ENCODE measurements at regions not wholly inside any gene's neighbourhood (a gene's known extent, or its start where the extent isn't known, plus 50 kb on each side); places are given as distances from the start of the nearest gene placed in this dataset.

DNA sequence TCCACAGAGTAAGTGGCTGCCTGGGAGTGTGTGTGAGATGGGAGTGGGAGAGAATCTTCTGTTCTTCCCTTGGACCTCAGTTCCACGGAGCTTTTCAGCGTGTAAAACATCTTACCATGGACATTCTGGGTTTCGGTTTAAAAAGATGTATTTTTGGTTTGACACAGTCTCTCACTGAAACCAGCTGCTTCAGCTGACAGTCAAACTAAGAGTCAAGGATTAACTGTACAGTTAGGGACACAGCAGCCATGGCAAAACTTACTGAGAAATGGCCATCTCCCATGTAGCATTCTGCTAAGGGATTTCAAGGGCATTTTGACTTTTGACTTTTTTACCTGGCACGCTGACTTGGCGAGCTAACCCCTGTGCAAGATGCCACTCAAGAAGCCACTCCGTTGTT is 93.8 kb upstream of the IL12B start:
- no peak for DNase-seq

DNA sequence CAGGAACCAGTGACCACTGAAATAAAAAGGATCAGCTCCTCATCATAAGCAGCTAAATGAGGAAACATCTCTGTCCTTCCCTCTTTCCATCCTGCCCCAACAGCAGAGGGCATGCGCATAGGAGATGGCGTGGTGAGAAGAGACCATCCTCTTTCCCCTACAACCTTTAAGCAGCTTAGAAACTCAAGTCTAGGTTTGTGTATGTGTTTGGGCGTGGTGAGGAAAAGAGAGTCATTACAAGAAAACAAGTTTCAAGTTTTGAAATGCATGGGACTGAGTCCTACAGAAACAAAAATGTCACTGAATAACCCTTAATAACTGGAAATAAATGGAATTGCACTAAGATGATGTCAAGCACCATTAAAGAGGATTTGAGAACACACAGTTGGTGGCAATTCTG is 96.4 kb upstream of the IL12B start:
- no peak for DNase-seq

DNA sequence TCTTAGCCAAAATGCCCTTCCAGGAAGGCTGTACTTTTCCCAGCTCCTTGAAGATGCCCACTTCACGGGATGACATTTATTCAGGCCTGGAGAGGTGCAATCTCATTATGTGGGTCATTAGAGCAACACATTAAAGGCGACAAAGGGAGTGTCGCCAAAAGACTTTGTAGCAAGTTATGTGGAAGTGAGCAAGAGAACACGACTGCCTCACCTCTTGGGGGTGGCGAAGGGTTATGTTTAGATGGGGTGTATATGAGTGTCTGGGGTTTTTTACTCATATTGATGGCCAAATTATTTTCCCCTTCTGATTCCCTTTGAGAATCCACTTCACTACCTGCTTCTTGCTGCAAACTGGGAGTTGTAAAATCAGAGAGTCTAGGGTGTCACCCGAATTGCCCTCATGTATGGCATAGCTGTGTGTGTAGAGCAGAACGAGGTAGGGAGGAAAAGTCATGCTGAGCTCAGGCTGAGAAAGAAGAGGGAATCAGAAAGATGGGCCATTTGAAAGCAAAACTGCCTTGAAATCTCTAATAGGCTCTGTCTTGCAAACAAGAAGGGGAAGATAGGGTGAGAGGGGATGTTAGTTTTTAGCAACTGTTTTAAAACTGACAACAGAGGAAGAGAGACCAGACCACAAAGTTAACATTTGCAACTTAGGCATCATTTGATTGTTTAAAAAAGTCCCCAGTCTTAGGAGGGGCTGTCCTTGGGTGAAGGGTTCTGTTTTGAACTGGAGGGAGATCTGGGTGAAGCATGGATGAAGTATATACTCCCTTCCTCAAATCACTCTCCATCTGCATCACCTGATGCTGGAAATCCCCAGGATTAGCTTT is 97.1 kb upstream of the IL12B start:
- DNase-seq: no peak

DNA sequence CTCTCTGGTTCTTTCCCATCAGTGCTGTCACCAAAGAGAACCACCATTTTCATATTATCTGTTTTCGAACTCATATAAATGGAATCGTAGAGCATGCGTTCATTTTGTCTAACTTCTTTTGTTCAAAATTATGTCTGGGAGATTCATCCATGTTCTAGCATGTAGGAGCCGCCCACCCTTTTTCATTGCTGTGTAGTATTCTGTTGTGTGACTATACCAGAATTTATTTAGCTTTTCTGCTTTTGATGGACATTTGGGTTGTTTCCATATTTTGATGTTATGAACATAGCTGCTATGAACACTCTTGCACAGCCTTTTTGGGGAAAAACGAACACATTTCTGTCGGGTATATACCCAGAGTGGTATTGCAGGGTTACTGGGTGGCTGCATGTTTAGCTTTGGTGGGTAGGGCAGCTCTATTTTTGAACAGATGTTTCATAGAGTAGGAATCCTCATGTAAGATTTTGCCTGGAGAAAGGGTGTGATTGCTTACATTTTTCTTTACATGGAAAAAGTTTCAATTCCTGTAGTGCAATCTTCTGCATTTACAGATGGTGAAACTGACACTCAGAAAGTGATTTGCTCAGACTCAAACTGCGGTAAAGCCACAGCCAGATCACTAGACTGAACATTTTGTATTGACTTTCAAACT is 100.2 kb upstream of the IL12B start:
- DNase-seq: no peak

DNA sequence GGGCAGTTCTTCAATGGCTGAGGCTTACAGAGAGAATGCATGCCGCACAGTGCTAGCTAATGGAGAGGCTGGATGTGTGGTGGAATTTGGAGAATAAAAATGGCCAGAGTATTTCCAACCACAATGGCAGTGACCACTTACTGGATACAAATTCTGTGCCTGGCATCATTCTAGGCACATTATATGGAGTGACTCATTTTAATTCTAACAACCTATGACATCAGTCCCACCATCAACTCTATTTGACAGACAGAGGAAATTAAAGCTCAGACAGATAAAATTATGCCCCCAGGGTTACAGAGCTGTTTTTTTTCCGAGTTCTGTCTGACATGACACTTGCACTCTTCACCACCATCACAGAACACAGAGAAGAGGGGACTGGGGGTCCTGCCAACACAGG is 105.6 kb upstream of the IL12B start:
- DNase-seq: no peak

DNA sequence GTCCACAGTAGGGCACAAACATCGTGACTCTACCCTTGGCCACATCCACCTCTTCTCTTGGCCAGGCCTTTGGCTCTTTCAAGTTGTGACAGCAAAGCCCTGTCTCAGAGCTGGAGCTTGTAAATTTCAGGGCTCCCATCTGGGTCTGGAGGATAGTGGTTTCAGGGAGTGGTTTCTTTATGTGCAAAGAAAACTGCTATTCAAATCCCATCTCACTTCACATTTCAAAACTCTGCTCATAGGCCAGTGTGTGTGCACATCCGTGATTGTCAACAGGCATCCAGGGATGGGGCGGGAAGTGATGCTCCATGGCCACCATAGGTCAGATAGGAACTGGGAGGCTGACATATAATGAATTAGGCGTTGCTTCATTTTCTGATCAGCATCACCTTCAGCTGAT is 107.8 kb upstream of the IL12B start:
- DNase-seq: no peak

DNA sequence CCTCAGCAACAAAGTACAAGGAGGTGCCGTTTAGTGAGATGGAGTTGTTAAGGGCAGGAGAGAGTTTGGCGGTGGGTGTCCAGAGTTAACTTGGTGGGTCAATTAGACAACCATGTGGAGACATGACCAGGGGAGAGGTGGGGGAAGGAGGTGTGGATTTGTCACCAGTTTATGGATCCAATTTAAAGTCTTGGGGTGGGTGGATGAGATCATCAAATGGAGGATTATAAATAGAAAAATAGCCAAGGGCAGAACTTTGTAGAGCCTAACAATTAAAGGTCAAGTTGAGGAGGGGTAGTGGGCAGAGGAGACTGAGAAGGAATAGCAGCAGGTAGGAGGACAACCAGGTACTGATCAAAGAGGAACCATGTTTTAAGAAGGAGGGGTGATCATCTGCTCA is 108.7 kb upstream of the IL12B start:
- no peak for DNase-seq

DNA sequence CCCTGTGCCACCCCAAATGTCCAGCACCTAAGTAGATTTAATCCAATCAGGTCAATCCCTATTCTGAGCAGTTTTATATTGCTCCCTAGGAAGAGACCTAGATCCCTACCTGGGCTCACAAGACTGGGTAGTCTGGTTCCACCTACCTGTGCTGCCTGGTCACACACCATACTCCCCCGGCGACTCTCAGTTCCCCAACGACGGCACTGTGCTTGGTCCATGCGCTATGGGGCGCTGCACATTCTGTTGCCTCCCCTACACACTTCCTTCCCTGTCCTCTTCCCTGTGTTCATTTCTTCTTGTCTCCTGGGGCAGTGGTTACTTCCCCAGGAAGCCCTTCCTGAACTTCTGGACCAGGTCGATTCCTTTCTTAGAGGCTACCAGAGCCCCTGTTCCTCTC is 109.9 kb upstream of the IL12B start:
- no peak for DNase-seq

DNA sequence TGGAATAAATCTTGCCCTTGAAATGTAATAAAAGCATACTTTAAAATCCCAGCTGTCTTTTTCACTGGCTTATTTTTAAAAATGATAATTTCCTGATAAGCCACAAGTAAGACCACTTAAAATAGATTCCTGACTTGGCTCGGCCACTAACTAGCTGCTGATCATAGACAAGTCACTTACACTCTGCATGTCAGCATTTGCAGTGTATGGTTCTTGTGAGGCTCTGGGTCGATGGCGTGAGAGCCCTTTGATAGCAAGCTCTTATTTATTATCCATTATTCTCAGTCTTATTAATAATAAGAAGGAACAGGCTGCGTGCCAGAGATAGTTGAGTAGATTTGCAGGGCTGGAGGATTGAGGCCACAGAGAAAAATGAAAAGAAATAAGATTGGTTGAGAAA is 110.7 kb upstream of the IL12B start:
- DNase-seq: no peak

DNA sequence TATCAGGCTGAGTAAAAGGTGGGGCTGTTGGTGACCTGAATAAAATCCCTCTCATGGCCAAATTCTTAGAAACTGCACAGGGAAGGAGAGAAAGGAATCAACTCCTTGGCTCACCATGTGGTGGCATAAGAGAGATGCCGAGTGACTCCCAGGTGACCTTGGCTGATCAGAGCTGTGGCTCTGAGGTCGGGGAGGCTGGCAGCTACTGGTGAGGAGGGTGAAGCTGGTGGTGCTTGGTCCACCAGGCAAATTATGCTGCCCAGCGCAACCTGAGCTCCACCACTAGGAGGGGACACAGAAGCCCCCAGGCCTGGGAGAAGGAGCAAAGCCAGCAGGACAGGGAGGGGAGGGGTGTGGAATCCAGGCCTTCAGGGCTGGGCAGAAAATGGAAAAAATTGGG is 111.2 kb upstream of the IL12B start:
- no peak for DNase-seq

DNA sequence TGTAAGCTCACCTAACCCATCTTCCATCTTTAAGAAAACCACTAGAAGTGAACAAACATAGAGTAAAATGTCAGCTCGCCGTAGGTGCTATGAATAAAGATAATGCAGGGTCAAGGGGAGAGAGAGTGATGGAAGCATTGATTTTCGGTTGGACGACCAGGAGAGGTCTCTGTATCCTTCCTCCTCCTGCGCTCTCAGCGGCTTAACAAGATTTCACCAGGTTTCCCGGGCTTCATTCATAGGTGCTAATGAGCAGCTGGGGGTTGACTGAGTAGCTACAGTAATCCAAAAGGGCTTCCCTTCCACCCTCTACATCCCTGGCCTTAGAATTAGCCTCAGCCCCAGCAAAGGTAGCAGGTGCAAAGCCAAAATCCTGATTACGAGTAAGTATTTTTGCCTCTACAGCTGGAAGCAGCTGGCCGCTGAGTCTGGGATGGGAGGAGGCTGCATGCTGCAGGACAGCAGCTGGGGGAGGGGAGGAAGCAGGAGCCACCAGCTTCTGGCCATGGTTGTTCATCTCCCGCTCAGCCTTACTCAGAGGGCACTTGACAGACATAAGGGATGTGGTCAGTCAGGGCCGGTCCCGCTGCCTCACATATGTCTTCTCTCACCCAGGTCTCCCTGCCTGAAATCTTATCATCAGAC is 112.0 kb upstream of the IL12B start:
- DNase-seq: no peak

DNA sequence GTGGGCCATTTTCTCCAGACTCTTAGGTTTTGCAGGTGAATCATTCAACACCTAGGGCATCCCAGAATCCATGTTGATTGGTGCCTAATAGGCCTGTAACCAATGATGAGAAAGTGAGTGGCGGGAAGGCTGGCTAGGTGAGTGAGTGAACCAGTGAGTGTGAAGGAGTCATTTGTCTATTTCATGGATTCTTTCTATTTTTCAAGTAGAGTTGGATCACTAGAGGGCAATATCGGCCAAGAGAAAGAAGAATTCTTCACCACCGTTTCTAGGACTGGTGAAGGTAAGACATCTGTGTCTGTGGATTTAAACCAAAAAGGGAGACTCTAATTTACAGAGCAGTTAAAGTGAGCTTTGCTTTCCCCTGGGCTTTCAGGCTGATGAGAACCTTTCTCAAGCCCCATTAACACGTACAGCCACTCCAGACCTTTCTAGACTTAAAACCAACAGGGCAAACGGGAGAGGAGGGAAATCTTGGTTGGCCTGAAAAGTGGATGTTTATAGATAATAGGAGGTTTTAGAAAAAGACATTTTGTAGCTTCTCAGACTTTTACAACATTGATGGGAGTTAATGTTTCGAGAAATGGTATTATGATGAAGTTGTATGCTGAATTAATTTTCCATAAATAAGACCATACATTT is 114.3 kb upstream of the IL12B start:
- no peak for DNase-seq

DNA sequence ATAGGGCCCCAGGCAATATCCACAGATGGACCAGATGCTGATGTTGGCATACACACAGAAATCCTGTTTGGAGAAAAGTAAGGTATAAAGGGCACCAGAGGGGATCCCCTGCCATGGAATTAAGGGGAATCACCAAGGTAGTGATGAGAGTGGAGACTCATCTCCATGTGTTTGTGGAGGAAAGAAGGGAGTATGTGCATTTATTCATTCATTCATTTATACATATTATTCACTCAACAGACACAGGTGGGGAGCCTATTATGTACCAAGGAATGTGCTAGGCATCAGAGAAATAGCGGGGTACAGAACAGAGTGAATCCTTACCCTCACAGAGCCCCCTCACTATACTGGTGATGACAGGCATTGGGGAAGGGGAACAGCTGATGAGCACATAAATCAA is 116.8 kb upstream of the IL12B start:
- no peak for DNase-seq

DNA sequence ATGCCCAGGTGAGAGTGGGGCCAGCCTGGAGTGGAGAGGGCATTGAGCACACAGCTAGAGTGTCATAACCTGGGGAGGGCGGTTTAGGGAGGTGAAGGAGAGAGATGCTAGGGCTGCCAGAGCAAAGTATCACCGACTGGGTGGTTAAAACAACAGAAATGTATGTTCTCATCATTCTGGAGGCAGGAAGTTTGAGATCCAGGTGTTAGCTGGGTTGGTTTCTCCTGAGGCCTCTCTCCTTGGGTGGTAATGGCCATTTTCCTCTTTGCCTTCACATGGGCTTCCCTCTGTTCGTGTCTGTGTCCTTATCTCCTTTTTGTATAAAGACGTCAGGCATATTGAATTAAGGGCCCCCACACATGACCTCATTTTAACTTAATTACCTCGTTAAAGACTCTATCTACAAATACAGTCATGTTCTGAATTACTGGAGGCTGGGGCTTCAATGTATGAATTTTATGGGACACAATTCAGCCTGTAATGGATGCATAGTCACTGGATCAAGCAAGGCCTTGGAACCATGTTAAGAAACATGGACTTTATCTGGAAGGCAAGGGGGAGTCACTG is 118.6 kb upstream of the IL12B start:
- no peak for DNase-seq

DNA sequence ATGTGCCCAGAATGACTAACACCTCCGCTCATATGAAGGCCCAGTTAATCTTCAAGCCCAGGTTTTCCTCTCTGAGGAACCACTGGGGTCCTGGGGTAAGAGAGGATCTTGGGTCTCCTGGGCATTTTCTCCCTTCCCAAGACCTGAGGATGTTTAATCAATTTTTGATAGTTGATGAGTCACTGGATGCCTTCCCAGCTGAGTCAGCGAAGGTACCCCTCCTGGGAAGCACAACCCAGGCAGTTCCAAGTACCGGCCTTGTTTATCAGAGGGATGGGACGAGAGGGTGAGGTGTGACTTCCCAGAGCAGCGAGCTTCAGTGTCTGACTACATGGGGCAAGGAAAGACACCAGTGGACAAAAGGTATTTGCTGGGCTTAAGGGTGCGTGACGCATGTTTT is 119.6 kb upstream of the IL12B start:
- DNase-seq: no peak

DNA sequence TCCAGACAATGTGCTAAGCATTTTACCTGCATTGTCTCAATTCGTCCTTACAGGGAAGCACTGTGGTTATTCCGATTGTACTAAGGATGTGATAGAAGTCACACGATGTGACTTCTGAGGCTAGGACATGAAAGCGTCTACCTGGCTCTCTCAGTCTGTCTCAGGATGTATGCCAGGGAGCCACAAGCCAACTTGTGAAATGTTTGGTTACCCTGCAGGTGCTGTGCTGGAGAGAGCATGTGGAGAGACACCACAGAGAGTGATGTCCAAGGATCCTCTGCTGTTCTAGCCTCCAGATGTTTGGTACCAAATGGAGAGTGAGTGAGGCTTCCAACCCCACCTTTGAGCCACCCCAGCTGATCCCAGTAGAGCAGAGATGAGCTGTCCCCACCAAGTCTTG is 120.1 kb upstream of the IL12B start:
- no peak for DNase-seq

DNA sequence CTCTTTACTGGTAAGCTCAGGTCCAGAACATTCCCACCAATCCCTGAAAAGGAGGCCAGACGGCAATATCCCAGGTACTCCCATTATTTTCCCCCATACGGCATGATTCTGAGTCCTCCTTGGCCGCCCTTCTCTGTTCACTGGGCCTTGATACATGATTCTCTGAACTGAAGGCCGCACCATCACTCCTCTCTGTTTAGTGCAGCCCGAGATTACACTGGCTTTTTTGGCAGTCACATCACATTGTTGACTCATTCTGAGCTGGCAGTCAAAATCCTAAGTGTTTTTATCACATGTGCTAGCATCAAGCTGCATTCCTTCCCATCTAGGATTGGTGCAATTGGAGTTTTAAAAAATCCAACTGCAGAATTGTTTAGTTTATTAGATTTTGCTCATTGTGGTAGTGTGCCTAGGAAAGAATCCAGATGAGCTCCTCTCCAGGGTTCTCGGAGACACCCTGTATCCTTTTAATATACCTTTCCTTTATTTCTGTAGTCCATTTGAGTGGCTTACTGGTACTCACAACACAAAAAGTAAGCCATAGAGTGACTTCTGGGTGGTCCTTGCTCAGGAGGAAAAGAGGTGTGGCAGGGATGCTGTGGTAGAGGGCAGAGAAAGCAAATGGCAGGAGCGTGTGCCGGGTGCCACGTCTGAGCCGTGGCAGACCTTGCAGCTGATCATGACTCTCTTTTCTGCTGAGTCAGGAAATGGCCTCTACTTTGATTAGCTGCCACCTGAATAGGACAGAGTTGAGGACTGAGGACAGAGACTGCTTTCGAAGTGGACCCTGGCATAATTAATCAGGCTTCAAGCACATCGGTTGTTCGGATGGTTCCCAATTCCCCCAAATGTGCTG is 121.1 kb upstream of the IL12B start:
- no peak for DNase-seq

DNA sequence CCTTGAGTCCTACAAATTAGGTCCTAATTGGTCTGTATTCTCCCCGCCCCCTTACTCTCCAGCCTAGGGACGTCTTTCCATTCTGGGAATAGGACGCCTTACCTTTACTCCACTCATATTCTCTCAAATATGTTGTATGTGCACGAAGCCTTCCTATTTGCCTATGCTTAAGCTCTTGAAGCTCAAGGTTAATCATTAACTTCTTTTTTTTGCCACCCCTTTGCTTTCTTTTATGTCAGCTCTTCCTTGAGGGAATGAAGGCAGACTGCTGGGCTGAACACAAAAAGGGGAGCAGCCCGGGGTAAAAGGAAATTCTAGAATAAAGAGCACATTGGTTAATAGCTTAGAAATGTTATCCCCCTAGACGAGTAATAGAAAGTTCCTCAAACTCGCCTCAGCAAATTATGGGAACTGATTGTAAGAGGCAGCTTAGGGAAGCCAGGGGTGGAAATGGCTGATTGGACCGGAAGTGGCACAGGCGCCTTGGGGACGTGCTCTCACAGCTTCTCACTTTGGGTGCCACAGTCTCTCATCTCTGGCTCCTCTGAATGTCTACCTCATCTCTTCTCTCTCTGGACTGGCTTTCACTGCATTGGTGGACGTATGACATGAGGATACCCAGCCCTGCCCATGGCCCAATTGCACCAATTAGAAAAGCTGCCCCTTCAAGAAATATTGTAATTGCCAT is 122.3 kb upstream of the IL12B start:
- no peak for DNase-seq

DNA sequence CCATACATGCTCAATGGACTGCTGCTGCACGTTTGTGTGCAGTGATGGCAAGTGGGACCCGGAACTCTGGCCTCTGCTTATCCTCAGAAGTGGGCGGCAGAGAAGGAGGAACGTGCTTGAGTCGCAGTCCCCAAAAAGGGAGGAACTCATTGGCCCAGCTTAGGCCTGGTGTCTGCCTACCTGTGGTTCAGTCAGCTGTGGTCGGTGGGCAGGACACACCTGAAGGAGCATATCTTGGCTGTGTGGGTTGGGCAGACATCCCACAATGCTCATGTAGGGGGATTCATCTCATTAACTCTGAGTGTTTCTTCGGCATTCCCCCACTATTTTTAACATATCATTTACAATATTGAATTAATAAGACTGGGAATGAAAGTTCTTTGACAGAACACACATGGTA is 122.9 kb upstream of the IL12B start:
- DNase-seq: no peak

DNA sequence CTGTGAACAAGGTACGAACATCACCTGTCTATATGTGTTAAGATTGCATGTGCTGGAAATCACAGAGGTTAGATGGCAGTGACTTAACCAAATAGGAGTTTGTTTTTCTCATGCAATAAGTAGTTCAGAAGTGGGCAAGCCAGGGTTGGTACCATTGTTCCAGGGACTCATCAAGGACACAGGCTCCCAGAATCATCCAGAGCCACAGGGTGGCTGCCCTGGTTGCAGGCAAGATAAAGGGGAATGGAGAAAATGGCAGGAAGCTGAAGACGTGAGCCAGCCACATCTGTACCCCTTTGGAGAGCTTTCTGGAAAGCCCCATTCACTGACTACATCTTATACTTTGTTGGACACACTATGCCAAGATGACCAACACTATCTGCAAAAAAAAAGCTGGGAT is 126.0 kb upstream of the IL12B start:
- DNase-seq: no peak

DNA sequence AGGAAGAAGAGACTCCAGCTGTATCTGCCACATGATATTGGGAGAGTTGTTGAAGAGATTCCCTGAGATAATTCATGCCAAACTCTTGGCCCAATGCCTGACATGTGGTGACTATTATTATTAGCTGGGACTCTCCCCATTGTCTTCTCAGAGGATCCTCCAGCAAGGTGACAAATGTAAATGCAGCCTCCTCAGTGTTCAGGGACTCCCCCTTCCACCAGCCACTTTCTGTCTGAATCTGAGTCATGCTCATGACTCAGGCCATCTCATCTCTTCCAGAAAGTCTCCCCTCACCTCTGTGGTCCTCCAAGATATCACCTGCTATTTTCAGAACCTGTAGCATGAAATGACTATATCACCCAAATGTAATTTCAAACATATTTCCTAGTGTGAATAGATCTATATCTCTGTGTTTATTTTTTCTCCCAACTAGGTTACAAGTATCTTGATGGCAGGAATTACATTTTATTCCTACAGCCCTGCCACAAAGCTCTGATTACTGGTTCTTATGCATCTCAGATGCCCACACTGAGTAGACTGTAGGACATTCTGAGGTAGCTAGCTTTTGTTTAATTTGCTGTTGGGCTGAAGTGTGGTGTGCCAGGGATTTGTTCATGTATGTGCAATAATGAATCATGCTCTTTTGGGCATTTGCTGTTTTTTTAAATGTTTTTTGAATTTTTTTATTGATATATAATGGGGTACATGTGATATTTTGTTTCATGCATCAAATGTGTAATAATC is 126.6 kb upstream of the IL12B start:
- DNase-seq: peak; percentile 42 to 58
